Midbrain (tissue), 1 donor: ENCODE measurements at regions not wholly inside any gene's neighbourhood (a gene's known extent, or its start where the extent isn't known, plus 50 kb on each side); places are given as distances from the start of the nearest gene placed in this dataset.

ENCODE experiments used
- DNase-seq: peaks from one replicate; lab custom pipeline; 2025; lab: John Stamatoyannopoulos, UW

- DNase-seq, result no peak
Measured at GRCh38 chr4:123266221-123266620, 130.4 kb upstream of the SPRY1 start.

- no peak for DNase-seq
Measured at GRCh38 chr4:123278755-123279154, 117.8 kb upstream of the SPRY1 start.

GRCh38 chr4:123283371-123283895 lies 113.2 kb upstream of the SPRY1 start:
- no peak for DNase-seq

- DNase-seq, result no peak
Measured at GRCh38 chr4:123284168-123284567, 112.4 kb upstream of the SPRY1 start.

GRCh38 chr4:123286903-123287466 lies 109.6 kb upstream of the SPRY1 start:
- no peak for DNase-seq

GRCh38 chr4:123288309-123289025 lies 108.1 kb upstream of the SPRY1 start:
- DNase-seq, result no peak

GRCh38 chr4:123291329-123291728 lies 105.3 kb upstream of the SPRY1 start:
- no peak for DNase-seq

GRCh38 chr4:123297836-123298235 lies 98.8 kb upstream of the SPRY1 start:
- DNase-seq, result no peak

GRCh38 chr4:123298261-123298660 lies 98.3 kb upstream of the SPRY1 start:
- DNase-seq, result no peak

GRCh38 chr4:123298801-123299200 lies 97.8 kb upstream of the SPRY1 start:
- no peak for DNase-seq

- DNase-seq, result no peak
Measured at GRCh38 chr4:123299212-123299691, 97.3 kb upstream of the SPRY1 start.

GRCh38 chr4:123300222-123301039 lies 96.2 kb upstream of the SPRY1 start:
- no peak for DNase-seq

GRCh38 chr4:123301923-123302322 lies 94.7 kb upstream of the SPRY1 start:
- no peak for DNase-seq

- DNase-seq, result peak; percentile 9
Measured at GRCh38 chr4:123304151-123304964, 92.2 kb upstream of the SPRY1 start.

GRCh38 chr4:123305736-123306135 lies 90.9 kb upstream of the SPRY1 start:
- peak; percentile 29 for DNase-seq

- no peak for DNase-seq
Measured at GRCh38 chr4:123306769-123307168, 89.8 kb upstream of the SPRY1 start.

- DNase-seq, result no peak
Measured at GRCh38 chr4:123308667-123309066, 87.9 kb upstream of the SPRY1 start.

- no peak for DNase-seq
Measured at GRCh38 chr4:123312116-123312515, 84.5 kb upstream of the SPRY1 start.

GRCh38 chr4:123312951-123313592 lies 83.5 kb upstream of the SPRY1 start:
- DNase-seq, result no peak

- no peak for DNase-seq
Measured at GRCh38 chr4:123315617-123316016, 81.0 kb upstream of the SPRY1 start.

- DNase-seq, result no peak
Measured at GRCh38 chr4:123317211-123317610, 79.4 kb upstream of the SPRY1 start.
